ENCODE measurements at regions not wholly inside any gene's neighbourhood (a gene's known extent, or its start where the extent isn't known, plus 50 kb on each side); places are given as distances from the start of the nearest gene placed in this dataset.

DNA sequence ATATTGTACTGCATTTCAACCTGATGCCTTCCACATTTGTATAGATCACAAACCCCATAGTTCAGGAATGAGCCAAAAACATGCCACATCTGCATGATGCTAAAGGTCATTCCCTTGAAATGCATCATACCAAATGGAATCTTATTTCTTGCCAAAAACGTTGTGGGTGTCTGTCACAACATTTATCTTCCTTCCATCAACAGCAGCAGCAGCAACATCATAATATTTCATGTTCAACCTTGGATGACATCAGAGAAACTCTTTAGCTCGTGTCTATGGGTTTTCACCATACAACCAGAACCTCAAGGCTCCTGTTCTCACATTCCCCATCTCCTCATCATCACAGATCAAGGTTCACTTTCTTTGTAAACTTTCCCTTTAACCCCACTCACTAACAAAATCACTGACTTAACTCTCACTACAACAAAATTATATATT lies 221.3 kb upstream of the CTAGE1 start:
- H3K9me3 ChIP-seq: no peaks in the 10 kb centered on the region
- H3K4me3 ChIP-seq: no peak overlapping the region
- no peak for TF ChIP-seq POLR2A (IDR thresholded peaks at IDR 0.05)
- TF ChIP-seq, protein P1, sequence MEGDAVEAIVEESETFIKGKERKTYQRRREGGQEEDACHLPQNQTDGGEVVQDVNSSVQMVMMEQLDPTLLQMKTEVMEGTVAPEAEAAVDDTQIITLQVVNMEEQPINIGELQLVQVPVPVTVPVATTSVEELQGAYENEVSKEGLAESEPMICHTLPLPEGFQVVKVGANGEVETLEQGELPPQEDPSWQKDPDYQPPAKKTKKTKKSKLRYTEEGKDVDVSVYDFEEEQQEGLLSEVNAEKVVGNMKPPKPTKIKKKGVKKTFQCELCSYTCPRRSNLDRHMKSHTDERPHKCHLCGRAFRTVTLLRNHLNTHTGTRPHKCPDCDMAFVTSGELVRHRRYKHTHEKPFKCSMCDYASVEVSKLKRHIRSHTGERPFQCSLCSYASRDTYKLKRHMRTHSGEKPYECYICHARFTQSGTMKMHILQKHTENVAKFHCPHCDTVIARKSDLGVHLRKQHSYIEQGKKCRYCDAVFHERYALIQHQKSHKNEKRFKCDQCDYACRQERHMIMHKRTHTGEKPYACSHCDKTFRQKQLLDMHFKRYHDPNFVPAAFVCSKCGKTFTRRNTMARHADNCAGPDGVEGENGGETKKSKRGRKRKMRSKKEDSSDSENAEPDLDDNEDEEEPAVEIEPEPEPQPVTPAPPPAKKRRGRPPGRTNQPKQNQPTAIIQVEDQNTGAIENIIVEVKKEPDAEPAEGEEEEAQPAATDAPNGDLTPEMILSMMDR (IDR thresholded peaks at IDR 0.05): no peak
- no peak for DNase-seq
- H3K4me1 ChIP-seq: no peaks in the 10 kb centered on the region
- H3K36me3 ChIP-seq: no peaks in the 10 kb centered on the region
- H3K27ac ChIP-seq: no peak overlapping the region
- intact Hi-C loops (cut with DNase I): no loop called here
- 23 to 32% methylated on average over 2 of the region's 2 CpGs for WGBS, 2 donors
- no peaks in the 10 kb centered on the region for H3K27me3 ChIP-seq

DNA sequence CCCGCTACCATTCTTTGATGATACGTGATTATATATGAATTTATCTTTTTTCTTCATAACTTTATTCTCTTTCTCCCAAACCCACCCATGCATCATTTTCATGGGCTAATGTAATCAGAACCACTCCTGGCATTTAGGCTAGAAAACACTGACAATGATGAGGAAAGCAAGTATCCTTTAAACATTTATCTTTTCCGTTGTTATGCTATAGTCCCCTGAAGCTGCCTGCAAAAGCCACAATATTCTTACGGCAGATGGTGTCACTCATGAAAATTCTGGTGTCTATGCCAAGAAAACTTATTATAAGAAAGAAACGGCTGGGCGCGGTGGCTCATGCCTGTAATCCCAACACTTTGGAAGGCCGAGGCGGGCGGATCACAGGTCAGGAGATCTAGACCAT lies 221.8 kb upstream of the CTAGE1 start:
- no peaks in the 10 kb centered on the region for H3K9me3 ChIP-seq
- no peak for DNase-seq

DNA sequence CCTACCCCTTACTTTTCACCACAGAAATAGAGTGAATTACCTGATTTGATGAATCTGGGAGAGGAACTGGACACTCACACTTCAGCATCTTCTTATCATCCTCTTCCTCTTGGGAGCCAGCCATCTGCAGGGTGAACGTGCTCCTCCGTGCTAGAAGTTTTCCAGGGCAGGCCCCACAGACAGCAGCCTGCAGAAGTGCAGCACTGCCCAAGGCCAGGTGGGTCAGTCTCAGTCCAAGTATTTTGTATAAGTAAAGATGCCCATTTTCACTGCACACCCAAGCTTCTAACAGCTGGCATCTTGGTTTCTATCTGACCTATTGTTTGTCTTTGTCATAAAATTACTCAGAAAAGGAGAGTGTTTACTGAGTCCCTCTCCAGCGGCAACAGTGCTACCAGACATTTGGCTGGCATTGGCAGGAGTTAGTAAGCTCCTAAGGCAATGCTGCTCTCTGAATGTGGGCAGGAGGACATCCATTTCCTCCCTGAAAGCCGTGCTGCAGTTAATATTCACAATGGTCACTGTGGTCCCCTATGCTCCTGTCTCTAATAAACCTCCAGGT lies 222.6 kb upstream of the CTAGE1 start:
- WGBS, 2 donors: 68 to 81% methylated on average over 4 of the region's 4 CpGs

More for the DNA sequence above, 221.8 kb upstream of the CTAGE1 start:
- no peaks in the 10 kb centered on the region for H3K4me1 ChIP-seq
- no peak overlapping the region for H3K27ac ChIP-seq
- H3K27me3 ChIP-seq: no peaks in the 10 kb centered on the region
- no peak overlapping the region for H3K4me3 ChIP-seq
- intact Hi-C loops (cut with DNase I): no loop called here
- WGBS, 2 donors: 79 to 84% methylated on average over 4 to 10 of the region's 10 CpGs
- H3K36me3 ChIP-seq: no peaks in the 10 kb centered on the region
- TF ChIP-seq, protein P1 (IDR thresholded peaks at IDR 0.05): no peak
- TF ChIP-seq POLR2A (IDR thresholded peaks at IDR 0.05): no peak

DNA sequence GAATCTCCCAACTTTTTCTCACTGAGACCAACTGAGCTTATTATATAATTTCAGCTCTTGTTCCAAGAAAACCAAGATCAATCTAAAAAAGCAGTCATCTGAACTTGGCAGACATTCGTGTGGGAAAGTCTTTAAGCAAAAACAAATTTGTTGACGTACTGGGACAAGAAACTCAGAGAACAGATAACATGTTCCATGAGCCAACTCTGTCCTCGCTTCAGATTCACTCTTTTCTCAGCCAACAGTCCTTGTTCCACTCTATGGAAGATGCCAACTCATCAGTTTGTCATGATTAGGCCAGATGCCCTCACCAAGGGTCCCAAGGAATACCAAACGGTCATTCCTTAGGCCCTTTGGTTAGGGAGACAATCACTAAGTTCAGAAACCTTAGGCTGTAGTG lies 224.2 kb upstream of the CTAGE1 start:
- DNase-seq: no peak
- H3K4me1 ChIP-seq: no peaks in the 10 kb centered on the region
- no peaks in the 10 kb centered on the region for H3K36me3 ChIP-seq
- H3K9me3 ChIP-seq: no peaks in the 10 kb centered on the region
- H3K27me3 ChIP-seq: no peaks in the 10 kb centered on the region
- H3K4me3 ChIP-seq: no peak overlapping the region
- no peak overlapping the region for H3K27ac ChIP-seq
- TF ChIP-seq POLR2A (IDR thresholded peaks at IDR 0.05): no peak
- TF ChIP-seq, protein P1 (IDR thresholded peaks at IDR 0.05): no peak
- 68 to 76% methylated on average over 4 of the region's 4 CpGs for WGBS, 2 donors
- intact Hi-C loops (cut with DNase I): no loop called here

More for the DNA sequence above, 222.6 kb upstream of the CTAGE1 start:
- H3K36me3 ChIP-seq: no peaks in the 10 kb centered on the region
- intact Hi-C loops (cut with DNase I): no loop called here
- H3K4me1 ChIP-seq: no peaks in the 10 kb centered on the region
- no peak for TF ChIP-seq POLR2A (IDR thresholded peaks at IDR 0.05)
- TF ChIP-seq, protein P1 (IDR thresholded peaks at IDR 0.05): no peak
- H3K9me3 ChIP-seq: no peaks in the 10 kb centered on the region
- DNase-seq: no peak
- no peak overlapping the region for H3K27ac ChIP-seq
- no peaks in the 10 kb centered on the region for H3K27me3 ChIP-seq
- no peak overlapping the region for H3K4me3 ChIP-seq

- Histone ChIP-seq H3K4me3 (no peak overlapping the region), H3K36me3 (no peaks in the 10 kb centered on the region), H3K9me3 (no peaks in the 10 kb centered on the region), H3K4me1 (no peaks in the 10 kb centered on the region), H3K27me3 (no peaks in the 10 kb centered on the region), H3K27ac (no peak overlapping the region)
- 88 to 91% methylated on average over 2 of the region's 2 CpGs for WGBS, 2 donors
- TF ChIP-seq, protein P1 (IDR thresholded peaks at IDR 0.05): no peak
- TF ChIP-seq POLR2A (IDR thresholded peaks at IDR 0.05): no peak
- DNase-seq: no peak
- intact Hi-C loops (cut with DNase I): no loop called here
These were observed 226.0 kb upstream of the CTAGE1 start for GRCh38 chr18:22643731-22644130.

Measured in esophagus squamous epithelium (tissue), 5 donors.